HepG2 (cell line): ENCODE measurements at regions not wholly inside any gene's neighbourhood (a gene's known extent, or its start where the extent isn't known, plus 50 kb on each side); places are given as distances from the start of the nearest gene placed in this dataset.

ENCODE experiments used
- ARID3A ChIP-seq: IDR thresholded peaks from 2 replicates; pipeline ENCODE4 v1.6.1; 2012; ENCODE audit warnings: low read depth, low read length, improper control_type of control experiment
- FOXM1 ChIP-seq: sonication (generic); formaldehyde crosslinking; IDR thresholded peaks from 2 replicates; pipeline ENCODE4 v1.5.0; 2020; ENCODE audit warnings: missing genetic modification reagents
- GATA4 ChIP-seq: sonication (generic); IDR thresholded peaks from 2 replicates; pipeline ENCODE4 v1.6.1; 2016; ENCODE audit warnings: antibody characterized with exemption, low read depth, borderline replicate concordance
- SKI ChIP-seq: fragments of 450-650 bp; IDR thresholded peaks from one replicate; pipeline ENCODE4 v1.6.1; 2018; ENCODE audit warnings: mild to moderate bottlenecking; ENCODE audit not compliant: partially characterized antibody
- ZNF263 ChIP-seq: sonication (generic); formaldehyde crosslinking; IDR thresholded peaks from 2 replicates; pipeline ENCODE4 v1.4.0; 2020; ENCODE audit warnings: missing genetic modification reagents
- ZNF407 ChIP-seq: sonication (generic); formaldehyde crosslinking; IDR thresholded peaks from one replicate; pipeline ENCODE4 v1.5.1; 2020; ENCODE audit warnings: mild to moderate bottlenecking, missing genetic modification reagents; ENCODE audit errors: not compliant biosample characterization
- TF ChIP-seq, protein P1 (sequence below): sonication (generic); formaldehyde crosslinking; IDR thresholded peaks from 2 replicates; pipeline ENCODE4 v1.9.0; 2022; ENCODE audit warnings: low read depth, missing genetic modification reagents
- TF ChIP-seq, protein P2 (sequence below), 2 experiments: IDR thresholded peaks; 2 replicates each; pipeline ENCODE4 v1.6.1; 2011 to 2012; ENCODE audit warnings: low read length in 2 of 2, borderline replicate concordance in 1 of 2, low read depth in 1 of 2, mild to moderate bottlenecking in 1 of 2, moderate library complexity in 1 of 2

DNA sequence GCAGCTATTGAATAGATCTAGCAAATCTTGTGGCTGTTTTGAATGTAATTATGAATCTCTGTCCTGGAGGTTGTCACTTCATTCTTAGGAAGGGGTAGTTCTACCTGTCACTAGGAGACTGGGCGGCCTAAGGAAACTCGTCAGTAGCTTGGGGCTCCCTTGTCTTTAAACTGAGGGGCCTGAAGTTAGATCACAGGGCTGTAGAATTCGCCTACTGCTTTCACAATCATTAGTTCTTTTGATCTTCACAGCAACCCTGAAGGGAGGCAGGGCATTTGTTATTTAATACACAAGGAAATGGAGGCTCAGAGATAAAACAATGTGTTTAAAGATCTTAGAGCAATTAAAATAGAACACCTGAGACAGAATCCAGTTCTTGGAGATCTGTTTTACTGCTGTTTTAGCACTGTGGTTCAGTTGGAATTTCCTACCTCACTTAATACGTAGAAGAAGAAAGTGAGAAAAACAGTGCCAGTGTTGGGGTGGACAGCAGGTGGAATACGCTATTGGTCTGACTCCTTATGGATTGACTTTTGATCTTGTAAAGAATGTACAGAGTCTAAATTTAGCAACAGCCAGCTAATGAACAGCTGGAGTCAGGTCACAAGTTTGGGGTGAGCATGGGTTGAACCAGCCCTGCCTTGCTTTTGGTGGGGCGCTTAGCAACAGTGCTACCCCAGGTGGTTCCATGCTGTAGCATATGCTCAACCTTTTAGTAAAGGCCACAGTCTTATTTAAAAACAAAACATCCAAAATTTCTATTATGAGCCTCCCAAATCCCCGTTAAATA lies 71.4 kb upstream of the BHLHE40 start (continued):
- TF ChIP-seq ZNF407 (no peak), SKI (no peak), ARID3A (no peak), ZNF263 (no peak), FOXM1 (CRISPR knock-in tag) (no peak), GATA4 (no peak)
- TF ChIP-seq, protein P1, sequence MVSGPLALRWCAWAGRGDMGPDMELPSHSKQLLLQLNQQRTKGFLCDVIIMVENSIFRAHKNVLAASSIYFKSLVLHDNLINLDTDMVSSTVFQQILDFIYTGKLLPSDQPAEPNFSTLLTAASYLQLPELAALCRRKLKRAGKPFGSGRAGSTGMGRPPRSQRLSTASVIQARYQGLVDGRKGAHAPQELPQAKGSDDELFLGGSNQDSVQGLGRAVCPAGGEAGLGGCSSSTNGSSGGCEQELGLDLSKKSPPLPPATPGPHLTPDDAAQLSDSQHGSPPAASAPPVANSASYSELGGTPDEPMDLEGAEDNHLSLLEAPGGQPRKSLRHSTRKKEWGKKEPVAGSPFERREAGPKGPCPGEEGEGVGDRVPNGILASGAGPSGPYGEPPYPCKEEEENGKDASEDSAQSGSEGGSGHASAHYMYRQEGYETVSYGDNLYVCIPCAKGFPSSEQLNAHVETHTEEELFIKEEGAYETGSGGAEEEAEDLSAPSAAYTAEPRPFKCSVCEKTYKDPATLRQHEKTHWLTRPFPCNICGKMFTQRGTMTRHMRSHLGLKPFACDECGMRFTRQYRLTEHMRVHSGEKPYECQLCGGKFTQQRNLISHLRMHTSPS (CRISPR knock-in tag) = no peak
- TF ChIP-seq, protein P2, sequence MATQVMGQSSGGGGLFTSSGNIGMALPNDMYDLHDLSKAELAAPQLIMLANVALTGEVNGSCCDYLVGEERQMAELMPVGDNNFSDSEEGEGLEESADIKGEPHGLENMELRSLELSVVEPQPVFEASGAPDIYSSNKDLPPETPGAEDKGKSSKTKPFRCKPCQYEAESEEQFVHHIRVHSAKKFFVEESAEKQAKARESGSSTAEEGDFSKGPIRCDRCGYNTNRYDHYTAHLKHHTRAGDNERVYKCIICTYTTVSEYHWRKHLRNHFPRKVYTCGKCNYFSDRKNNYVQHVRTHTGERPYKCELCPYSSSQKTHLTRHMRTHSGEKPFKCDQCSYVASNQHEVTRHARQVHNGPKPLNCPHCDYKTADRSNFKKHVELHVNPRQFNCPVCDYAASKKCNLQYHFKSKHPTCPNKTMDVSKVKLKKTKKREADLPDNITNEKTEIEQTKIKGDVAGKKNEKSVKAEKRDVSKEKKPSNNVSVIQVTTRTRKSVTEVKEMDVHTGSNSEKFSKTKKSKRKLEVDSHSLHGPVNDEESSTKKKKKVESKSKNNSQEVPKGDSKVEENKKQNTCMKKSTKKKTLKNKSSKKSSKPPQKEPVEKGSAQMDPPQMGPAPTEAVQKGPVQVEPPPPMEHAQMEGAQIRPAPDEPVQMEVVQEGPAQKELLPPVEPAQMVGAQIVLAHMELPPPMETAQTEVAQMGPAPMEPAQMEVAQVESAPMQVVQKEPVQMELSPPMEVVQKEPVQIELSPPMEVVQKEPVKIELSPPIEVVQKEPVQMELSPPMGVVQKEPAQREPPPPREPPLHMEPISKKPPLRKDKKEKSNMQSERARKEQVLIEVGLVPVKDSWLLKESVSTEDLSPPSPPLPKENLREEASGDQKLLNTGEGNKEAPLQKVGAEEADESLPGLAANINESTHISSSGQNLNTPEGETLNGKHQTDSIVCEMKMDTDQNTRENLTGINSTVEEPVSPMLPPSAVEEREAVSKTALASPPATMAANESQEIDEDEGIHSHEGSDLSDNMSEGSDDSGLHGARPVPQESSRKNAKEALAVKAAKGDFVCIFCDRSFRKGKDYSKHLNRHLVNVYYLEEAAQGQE (IDR thresholded peaks at IDR 0.05; ENCODE audit: borderline replicate concordance in 1 of 2, low read depth in 1 of 2, low read length in 2 of 2) = no peak
